ENCODE measurements at regions not wholly inside any gene's neighbourhood (a gene's known extent, or its start where the extent isn't known, plus 50 kb on each side); places are given as distances from the start of the nearest gene placed in this dataset.

DNA sequence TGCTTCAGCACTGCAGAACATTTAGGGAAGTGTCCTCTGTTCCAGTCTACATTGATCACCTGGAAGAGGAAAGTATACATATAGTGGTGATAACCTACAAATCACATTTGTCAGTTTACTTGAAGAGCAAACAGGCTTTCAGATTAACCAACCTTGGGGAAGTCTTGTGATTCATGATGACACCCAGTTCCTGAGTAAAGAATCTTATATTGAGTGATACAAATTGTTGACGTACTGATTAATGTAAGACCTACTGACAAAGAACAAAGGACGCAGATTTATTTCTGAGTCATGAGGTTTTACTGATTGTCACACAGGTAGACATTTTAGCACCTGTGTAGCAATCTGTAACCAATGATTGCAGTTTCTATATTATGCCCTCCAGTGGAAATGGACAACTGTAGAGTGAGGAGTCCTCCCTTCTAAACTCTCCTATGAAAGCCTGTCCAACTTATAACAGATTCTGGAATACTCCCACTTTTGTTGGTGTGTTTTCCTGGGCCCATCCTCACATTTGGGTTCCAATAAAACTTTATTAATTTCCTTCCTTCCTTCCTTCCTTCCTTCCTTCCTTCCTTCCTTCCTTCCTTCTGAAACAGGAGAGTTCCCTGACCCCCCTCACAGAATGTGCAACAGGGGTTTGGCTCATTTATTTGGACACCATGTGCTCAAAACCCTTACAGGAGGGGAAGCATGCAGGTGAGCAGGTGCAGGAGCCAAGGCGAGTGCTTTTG is 113.5 kb downstream of the SLC35B3 start:
- H4K20me1 ChIP-seq (replicated peaks; ENCODE audit: insufficient read depth), result no peaks in the 10 kb centered on the region
- H3K4me3 ChIP-seq, result no peak overlapping the region
- no peaks in the 10 kb centered on the region for H3K79me2 ChIP-seq (replicated peaks; ENCODE audit: insufficient read depth)
- H3K9me2 ChIP-seq (ENCODE audit: insufficient read depth), result no peaks in the 10 kb centered on the region
- no peak for ATAC-seq
- H3K27me3 ChIP-seq (ENCODE audit: insufficient read depth), result no peaks in the 10 kb centered on the region
- H3K4me3 Mint-ChIP-seq, result no peak overlapping the region
- no peak overlapping the region for H3K27ac Mint-ChIP-seq
- no peaks in the 10 kb centered on the region for H3K4me1 Mint-ChIP-seq
- H3K4me1 ChIP-seq (ENCODE audit: insufficient read depth), result no peaks in the 10 kb centered on the region
- no peaks in the 10 kb centered on the region for H3K9me3 Mint-ChIP-seq
- peaks cover 5% of the 10 kb centered on the region for H3K27me3 Mint-ChIP-seq (ENCODE audit: insufficient read depth, low read depth, poor library complexity)
- no peaks in the 10 kb centered on the region for H3K36me3 ChIP-seq (ENCODE audit: insufficient read depth)
- no peak overlapping the region for H2AFZ ChIP-seq
- H3K27ac ChIP-seq (ENCODE audit: low read depth), result no peak overlapping the region
- no peaks in the 10 kb centered on the region for H3F3A ChIP-seq (replicated peaks; ENCODE audit: low read depth)
- DNase-seq (ENCODE audit: low spot score), result no peak
- H3K4me2 ChIP-seq, result no peak overlapping the region
- no peaks in the 10 kb centered on the region for H3K36me3 Mint-ChIP-seq (ENCODE audit: low read depth)
- TF ChIP-seq STAT1 (IDR thresholded peaks at IDR 0.05; ENCODE audit: unreplicated experiment) (no peak), ZNF331 (CRISPR knock-in tag; IDR thresholded peaks at IDR 0.05; ENCODE audit: low read depth) (no peak), NANOG (IDR thresholded peaks at IDR 0.05; ENCODE audit: borderline replicate concordance) (no peak), CREB1 (CRISPR knock-in tag; IDR thresholded peaks at IDR 0.05; ENCODE audit: low read depth) (no peak), EZH2phosphoT487 (IDR thresholded peaks at IDR 0.05; ENCODE audit: unreplicated experiment) (no peak), REST (IDR thresholded peaks at IDR 0.05; ENCODE audit: unreplicated experiment) (no peak), EZH2 (IDR thresholded peaks at IDR 0.05; ENCODE audit: low read depth, unreplicated experiment) (no peak), ETS1 (IDR thresholded peaks at IDR 0.05) (no peak), POLR2AphosphoS5 (IDR thresholded peaks at IDR 0.05; ENCODE audit: low read depth) (no peak), JUNB (IDR thresholded peaks at IDR 0.05; ENCODE audit: unreplicated experiment) (no peak), ZNF114 (CRISPR knock-in tag; IDR thresholded peaks at IDR 0.05) (no peak), CTCF (conservative IDR thresholded peaks at IDR 0.05; ENCODE audit: low read depth in 2 of 2) (no peak)
- TF ChIP-seq, protein P1, sequence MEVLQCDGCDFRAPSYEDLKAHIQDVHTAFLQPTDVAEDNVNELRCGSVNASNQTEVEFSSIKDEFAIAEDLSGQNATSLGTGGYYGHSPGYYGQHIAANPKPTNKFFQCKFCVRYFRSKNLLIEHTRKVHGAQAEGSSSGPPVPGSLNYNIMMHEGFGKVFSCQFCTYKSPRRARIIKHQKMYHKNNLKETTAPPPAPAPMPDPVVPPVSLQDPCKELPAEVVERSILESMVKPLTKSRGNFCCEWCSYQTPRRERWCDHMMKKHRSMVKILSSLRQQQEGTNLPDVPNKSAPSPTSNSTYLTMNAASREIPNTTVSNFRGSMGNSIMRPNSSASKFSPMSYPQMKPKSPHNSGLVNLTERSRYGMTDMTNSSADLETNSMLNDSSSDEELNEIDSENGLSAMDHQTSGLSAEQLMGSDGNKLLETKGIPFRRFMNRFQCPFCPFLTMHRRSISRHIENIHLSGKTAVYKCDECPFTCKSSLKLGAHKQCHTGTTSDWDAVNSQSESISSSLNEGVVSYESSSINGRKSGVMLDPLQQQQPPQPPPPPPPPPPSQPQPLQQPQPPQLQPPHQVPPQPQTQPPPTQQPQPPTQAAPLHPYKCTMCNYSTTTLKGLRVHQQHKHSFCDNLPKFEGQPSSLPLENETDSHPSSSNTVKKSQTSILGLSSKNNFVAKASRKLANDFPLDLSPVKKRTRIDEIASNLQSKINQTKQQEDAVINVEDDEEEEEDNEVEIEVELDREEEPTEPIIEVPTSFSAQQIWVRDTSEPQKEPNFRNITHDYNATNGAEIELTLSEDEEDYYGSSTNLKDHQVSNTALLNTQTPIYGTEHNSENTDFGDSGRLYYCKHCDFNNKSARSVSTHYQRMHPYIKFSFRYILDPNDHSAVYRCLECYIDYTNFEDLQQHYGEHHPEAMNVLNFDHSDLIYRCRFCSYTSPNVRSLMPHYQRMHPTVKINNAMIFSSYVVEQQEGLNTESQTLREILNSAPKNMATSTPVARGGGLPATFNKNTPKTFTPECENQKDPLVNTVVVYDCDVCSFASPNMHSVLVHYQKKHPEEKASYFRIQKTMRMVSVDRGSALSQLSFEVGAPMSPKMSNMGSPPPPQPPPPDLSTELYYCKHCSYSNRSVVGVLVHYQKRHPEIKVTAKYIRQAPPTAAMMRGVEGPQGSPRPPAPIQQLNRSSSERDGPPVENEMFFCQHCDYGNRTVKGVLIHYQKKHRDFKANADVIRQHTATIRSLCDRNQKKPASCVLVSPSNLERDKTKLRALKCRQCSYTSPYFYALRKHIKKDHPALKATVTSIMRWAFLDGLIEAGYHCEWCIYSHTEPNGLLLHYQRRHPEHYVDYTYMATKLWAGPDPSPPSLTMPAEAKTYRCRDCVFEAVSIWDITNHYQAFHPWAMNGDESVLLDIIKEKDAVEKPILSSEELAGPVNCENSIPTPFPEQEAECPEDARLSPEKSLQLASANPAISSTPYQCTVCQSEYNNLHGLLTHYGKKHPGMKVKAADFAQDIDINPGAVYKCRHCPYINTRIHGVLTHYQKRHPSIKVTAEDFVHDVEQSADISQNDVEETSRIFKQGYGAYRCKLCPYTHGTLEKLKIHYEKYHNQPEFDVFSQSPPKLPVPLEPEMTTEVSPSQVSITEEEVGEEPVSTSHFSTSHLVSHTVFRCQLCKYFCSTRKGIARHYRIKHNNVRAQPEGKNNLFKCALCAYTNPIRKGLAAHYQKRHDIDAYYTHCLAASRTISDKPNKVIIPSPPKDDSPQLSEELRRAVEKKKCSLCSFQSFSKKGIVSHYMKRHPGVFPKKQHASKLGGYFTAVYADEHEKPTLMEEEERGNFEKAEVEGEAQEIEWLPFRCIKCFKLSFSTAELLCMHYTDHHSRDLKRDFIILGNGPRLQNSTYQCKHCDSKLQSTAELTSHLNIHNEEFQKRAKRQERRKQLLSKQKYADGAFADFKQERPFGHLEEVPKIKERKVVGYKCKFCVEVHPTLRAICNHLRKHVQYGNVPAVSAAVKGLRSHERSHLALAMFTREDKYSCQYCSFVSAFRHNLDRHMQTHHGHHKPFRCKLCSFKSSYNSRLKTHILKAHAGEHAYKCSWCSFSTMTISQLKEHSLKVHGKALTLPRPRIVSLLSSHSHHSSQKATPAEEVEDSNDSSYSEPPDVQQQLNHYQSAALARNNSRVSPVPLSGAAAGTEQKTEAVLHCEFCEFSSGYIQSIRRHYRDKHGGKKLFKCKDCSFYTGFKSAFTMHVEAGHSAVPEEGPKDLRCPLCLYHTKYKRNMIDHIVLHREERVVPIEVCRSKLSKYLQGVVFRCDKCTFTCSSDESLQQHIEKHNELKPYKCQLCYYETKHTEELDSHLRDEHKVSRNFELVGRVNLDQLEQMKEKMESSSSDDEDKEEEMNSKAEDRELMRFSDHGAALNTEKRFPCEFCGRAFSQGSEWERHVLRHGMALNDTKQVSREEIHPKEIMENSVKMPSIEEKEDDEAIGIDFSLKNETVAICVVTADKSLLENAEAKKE (CRISPR knock-in tag; IDR thresholded peaks at IDR 0.05), result no peak

Data from GM23338 (cell line).